Mesothelial cell of epicardium (in vitro differentiated cells): ENCODE measurements at regions not wholly inside any gene's neighbourhood (a gene's known extent, or its start where the extent isn't known, plus 50 kb on each side); places are given as distances from the start of the nearest gene placed in this dataset.

Experiments
- DNase-seq, 2 experiments: peaks; one replicate each; pipeline ENCODE4 v3.0.0; 2021; ENCODE audit warnings: low spot score in 2 of 2; ENCODE audit not compliant: unreplicated experiment in 2 of 2
- H3K27ac Mint-ChIP-seq: 2 replicates; pipeline ENCODE4 v1.8.0; 2021; ENCODE audit warnings: mixed read lengths
- H3K27me3 Mint-ChIP-seq: 2 replicates; pipeline ENCODE4 v1.8.0; 2021; ENCODE audit warnings: low read depth, mixed read lengths
- H3K36me3 Mint-ChIP-seq: 2 replicates; pipeline ENCODE4 v1.8.0; 2021; ENCODE audit warnings: mixed read lengths
- H3K4me1 Mint-ChIP-seq: 2 replicates; pipeline ENCODE4 v1.8.0; 2021; ENCODE audit warnings: mixed read lengths
- H3K4me3 Mint-ChIP-seq: 2 replicates; pipeline ENCODE4 v1.8.0; 2021; ENCODE audit warnings: mild to moderate bottlenecking, moderate library complexity, mixed read lengths
- H3K9me3 Mint-ChIP-seq: 2 replicates; pipeline ENCODE4 v1.8.0; 2021; ENCODE audit warnings: mixed read lengths
- TF ChIP-seq, protein P1 (sequence below): fragments of 200-600 bp; sonication (generic); IDR thresholded peaks from one replicate; pipeline ENCODE4 v1.5.0; 2021; ENCODE audit warnings: antibody characterized with exemption; ENCODE audit not compliant: unreplicated experiment

DNA sequence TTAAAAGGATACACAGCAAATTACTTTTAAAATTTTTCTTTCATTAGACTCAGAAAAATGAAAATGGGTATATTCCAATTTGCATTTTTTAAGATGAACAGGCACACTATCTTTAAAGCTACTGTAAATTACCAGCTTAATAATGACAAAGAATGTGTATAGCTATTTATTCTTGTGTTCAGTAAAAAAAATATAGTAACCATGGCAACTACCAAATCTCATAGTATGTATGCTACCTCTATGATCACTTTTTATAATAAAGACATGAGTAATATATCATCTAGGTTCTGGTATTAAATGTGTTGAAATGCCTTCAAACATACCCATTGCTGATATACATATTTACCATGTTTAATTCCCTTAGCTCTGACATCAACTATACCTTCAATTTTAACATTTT lies 383.2 kb downstream of the FOXG1 start:
- Mint-ChIP-seq H3K4me1 (no peaks in the 10 kb centered on the region), H3K4me3 (no peak overlapping the region), H3K27ac (no peak overlapping the region), H3K36me3 (no peaks in the 10 kb centered on the region), H3K9me3 (peaks cover 17% of the 10 kb centered on the region), H3K27me3 (no peaks in the 10 kb centered on the region)
- TF ChIP-seq, protein P1, sequence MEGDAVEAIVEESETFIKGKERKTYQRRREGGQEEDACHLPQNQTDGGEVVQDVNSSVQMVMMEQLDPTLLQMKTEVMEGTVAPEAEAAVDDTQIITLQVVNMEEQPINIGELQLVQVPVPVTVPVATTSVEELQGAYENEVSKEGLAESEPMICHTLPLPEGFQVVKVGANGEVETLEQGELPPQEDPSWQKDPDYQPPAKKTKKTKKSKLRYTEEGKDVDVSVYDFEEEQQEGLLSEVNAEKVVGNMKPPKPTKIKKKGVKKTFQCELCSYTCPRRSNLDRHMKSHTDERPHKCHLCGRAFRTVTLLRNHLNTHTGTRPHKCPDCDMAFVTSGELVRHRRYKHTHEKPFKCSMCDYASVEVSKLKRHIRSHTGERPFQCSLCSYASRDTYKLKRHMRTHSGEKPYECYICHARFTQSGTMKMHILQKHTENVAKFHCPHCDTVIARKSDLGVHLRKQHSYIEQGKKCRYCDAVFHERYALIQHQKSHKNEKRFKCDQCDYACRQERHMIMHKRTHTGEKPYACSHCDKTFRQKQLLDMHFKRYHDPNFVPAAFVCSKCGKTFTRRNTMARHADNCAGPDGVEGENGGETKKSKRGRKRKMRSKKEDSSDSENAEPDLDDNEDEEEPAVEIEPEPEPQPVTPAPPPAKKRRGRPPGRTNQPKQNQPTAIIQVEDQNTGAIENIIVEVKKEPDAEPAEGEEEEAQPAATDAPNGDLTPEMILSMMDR, result no peak
- no peak for DNase-seq

DNA sequence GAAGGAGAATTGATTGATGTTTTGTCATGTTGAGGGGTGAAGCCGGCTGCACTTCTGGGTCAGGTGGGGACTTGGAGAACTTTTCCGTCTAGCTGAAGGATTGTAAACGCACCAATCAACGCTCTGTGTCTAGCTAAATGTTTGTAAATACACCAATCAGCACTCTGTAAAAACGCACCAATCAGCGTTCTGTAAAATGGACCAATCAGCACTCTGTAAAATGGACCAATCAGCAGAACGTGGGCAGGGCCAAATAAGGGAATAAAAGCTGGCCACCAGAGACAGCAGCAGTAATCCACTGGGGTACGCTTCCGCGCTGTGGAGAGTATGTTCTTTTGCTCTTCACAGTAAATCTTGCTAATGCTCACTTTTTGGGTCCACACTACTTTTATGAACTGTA lies 384.1 kb downstream of the FOXG1 start:
- TF ChIP-seq, protein P1, result no peak
- no peak overlapping the region for H3K4me3 Mint-ChIP-seq
- H3K27ac Mint-ChIP-seq, result no peak overlapping the region
- H3K4me1 Mint-ChIP-seq, result no peaks in the 10 kb centered on the region
- no peak for DNase-seq
- peaks cover 17% of the 10 kb centered on the region for H3K9me3 Mint-ChIP-seq
- no peaks in the 10 kb centered on the region for H3K27me3 Mint-ChIP-seq
- H3K36me3 Mint-ChIP-seq, result no peaks in the 10 kb centered on the region

DNA sequence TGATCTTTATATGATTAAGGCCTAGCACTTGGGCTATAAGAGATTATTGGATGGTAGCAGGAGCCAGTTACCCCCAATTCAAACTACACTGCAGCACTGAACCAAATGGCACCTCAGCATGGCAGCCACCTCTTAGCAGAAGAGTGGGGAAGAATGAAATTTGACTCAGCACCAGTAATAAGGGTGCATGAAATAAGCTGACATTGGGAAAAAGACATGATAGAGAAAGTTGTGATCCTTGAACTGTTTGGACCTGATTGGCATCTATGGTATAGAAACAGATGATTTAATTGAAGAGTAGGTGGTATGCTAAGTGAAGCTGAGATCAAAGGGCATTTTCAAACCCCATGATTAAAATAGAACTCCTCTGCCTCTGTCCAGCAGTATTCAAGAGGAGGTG lies 389.5 kb downstream of the FOXG1 start:
- no peak for DNase-seq
- TF ChIP-seq, protein P1, result no peak
- Mint-ChIP-seq H3K4me1 (no peaks in the 10 kb centered on the region), H3K9me3 (peaks cover 11% of the 10 kb centered on the region), H3K27ac (no peak overlapping the region), H3K4me3 (no peak overlapping the region), H3K27me3 (peaks cover 2% of the 10 kb centered on the region), H3K36me3 (no peaks in the 10 kb centered on the region)

DNA sequence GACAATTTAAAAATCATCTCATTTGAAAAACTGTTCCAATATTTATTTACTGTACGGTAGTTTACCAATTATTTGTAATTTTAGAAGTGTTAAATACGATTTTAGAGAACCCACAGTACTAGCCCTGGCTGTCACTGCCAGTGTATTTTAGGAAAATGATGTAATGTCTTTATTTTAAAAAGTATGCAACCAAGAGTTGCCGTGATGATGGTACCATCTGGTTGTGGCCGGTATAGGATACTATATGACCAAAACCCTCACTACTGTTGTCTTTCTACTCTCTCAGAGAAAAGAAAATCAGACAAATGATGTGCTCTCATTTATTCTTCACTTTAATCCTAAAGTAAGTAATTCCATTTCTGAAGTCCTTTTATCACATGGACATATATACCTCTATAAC lies 395.0 kb downstream of the FOXG1 start:
- H3K4me1 Mint-ChIP-seq, result no peaks in the 10 kb centered on the region
- H3K27me3 Mint-ChIP-seq, result peaks cover 2% of the 10 kb centered on the region
- H3K9me3 Mint-ChIP-seq, result no peaks in the 10 kb centered on the region
- H3K27ac Mint-ChIP-seq, result no peak overlapping the region
- H3K36me3 Mint-ChIP-seq, result no peaks in the 10 kb centered on the region
- no peak overlapping the region for H3K4me3 Mint-ChIP-seq
- TF ChIP-seq, protein P1, result no peak
- no peak for DNase-seq

DNA sequence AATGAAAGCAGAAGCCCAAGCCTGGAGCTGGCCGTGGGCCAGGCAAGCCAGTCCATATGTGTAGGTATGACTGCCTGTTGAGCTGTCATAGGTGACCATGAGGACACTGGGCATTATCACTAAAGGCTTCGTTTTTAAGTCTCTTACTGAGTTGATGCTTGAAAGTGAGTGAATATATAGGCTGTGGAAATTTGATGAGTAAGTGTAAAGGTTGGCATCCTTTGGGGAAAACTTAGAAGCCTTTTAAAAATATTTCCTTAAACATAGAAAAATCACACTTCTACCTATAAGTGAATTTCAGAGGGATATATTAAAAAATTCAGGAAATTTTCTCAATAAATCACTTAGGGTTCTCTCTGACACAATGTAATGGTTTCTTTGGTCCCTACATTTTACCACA lies 396.5 kb downstream of the FOXG1 start:
- Mint-ChIP-seq H3K4me1 (no peaks in the 10 kb centered on the region), H3K4me3 (no peak overlapping the region), H3K36me3 (no peaks in the 10 kb centered on the region), H3K27ac (no peak overlapping the region), H3K9me3 (no peaks in the 10 kb centered on the region), H3K27me3 (peaks cover 2% of the 10 kb centered on the region)
- TF ChIP-seq, protein P1, result no peak
- no peak for DNase-seq

DNA sequence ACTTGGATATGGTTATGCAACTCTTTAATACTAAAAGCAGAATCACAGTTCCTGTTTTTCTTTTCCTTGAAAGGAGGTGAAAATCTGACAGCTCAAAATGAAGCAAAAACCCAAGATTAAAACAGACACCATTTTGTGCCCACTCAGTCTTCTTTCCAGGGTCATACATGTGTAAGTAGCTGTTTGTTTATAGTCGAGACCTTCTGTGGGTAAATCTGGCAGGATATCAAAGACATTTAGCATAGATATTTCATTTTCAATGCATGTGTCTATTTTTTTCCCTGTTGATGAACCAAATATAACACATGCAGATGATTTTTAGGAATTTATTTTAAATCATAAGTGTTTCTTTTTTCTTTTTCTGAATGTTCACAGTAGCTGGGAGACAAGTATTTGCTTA lies 398.8 kb downstream of the FOXG1 start:
- Mint-ChIP-seq H3K27me3 (no peaks in the 10 kb centered on the region), H3K4me1 (no peaks in the 10 kb centered on the region), H3K9me3 (peaks cover 7% of the 10 kb centered on the region), H3K4me3 (no peak overlapping the region), H3K27ac (no peak overlapping the region), H3K36me3 (no peaks in the 10 kb centered on the region)
- TF ChIP-seq, protein P1, result no peak
- no peak for DNase-seq
